WTC11 (cell line): ENCODE measurements at regions not wholly inside any gene's neighbourhood (a gene's known extent, or its start where the extent isn't known, plus 50 kb on each side); places are given as distances from the start of the nearest gene placed in this dataset.

ENCODE experiments used
- ATAC-seq: fragments of 200-7000 bp; cut with Tn5 transposase; 2 replicates; pipeline ENCODE4 v1.10.0; 2021; ENCODE audit warnings: mild to moderate bottlenecking, moderate library complexity
- CTCF ChIA-PET: fragments of 300-600 bp; sonication (Branson Sonifier 250); formaldehyde crosslinking; loops from one replicate; lab custom pipeline; 2021; ENCODE audit warnings: antibody characterized with exemption; lab: Charles Lee
- POLR2A ChIA-PET: fragments of 350-600 bp; sonication (Branson Sonifier 250); formaldehyde crosslinking; loops from one replicate; lab custom pipeline; 2021; ENCODE audit warnings: antibody characterized with exemption; lab: Charles Lee
- DNase-seq: peaks from one replicate; pipeline ENCODE4 v3.0.0; 2021; ENCODE audit warnings: low spot score
- H3K27ac Mint-ChIP-seq: 2 replicates; pipeline ENCODE4 v1.8.0; 2021; ENCODE audit warnings: mixed read lengths
- H3K27me3 Mint-ChIP-seq: 2 replicates; pipeline ENCODE4 v1.8.0; 2021; ENCODE audit warnings: low read depth, mild to moderate bottlenecking, moderate library complexity, mixed read lengths
- H3K36me3 Mint-ChIP-seq: 2 replicates; pipeline ENCODE4 v1.8.0; 2021; ENCODE audit warnings: mixed read lengths
- H3K4me1 Mint-ChIP-seq: 2 replicates; pipeline ENCODE4 v1.8.0; 2022; ENCODE audit warnings: mixed read lengths
- H3K4me3 Mint-ChIP-seq: 2 replicates; pipeline ENCODE4 v1.8.0; 2021; ENCODE audit warnings: mild to moderate bottlenecking, moderate library complexity, mixed read lengths
- H3K9me3 Mint-ChIP-seq: 2 replicates; pipeline ENCODE4 v1.8.0; 2021; ENCODE audit warnings: mixed read lengths
- GTF2I ChIP-seq: fragments of 250-450 bp; sonication (Bioruptor Pico); conservative IDR thresholded peaks from 2 replicates; pipeline ENCODE4 v1.4.0; 2021; ENCODE audit warnings: mild to moderate bottlenecking
- HMGA2 ChIP-seq: fragments of 250-450 bp; sonication (Bioruptor Pico); IDR thresholded peaks from 2 replicates; pipeline ENCODE4 v1.4.0; 2021; ENCODE audit warnings: mild to moderate bottlenecking, moderate library complexity
- KAT7 ChIP-seq: sonication (generic); formaldehyde crosslinking; IDR thresholded peaks from 2 replicates; pipeline ENCODE4 v1.8.1; 2023; ENCODE audit warnings: missing genetic modification reagents, mild to moderate bottlenecking, borderline replicate concordance
- MXD4 ChIP-seq: fragments of 250-450 bp; sonication (Bioruptor Pico); IDR thresholded peaks from 2 replicates; pipeline ENCODE4 v1.8.0; 2021; ENCODE audit warnings: mild to moderate bottlenecking, moderate library complexity, borderline replicate concordance
- NFATC4 ChIP-seq: fragments of 250-450 bp; sonication (Bioruptor Pico); IDR thresholded peaks from 2 replicates; pipeline ENCODE4 v1.9.0; 2021; ENCODE audit warnings: mild to moderate bottlenecking
- NFE2L1 ChIP-seq: sonication (generic); formaldehyde crosslinking; IDR thresholded peaks from 2 replicates; pipeline ENCODE4 v1.8.1; 2023; ENCODE audit warnings: missing genetic modification reagents
- NR1H2 ChIP-seq: sonication (generic); formaldehyde crosslinking; IDR thresholded peaks from 2 replicates; pipeline ENCODE4 v1.9.0; 2021; ENCODE audit warnings: mild to moderate bottlenecking, moderate library complexity, missing genetic modification reagents
- PRRX2 ChIP-seq: fragments of 250-450 bp; sonication (Bioruptor Pico); IDR thresholded peaks from 2 replicates; pipeline ENCODE4 v1.8.0; 2021; ENCODE audit warnings: mild to moderate bottlenecking
- SMAD4 ChIP-seq: sonication (generic); formaldehyde crosslinking; IDR thresholded peaks from 2 replicates; pipeline ENCODE4 v1.8.0; 2022; ENCODE audit warnings: mild to moderate bottlenecking, missing genetic modification reagents
- TCF7 ChIP-seq: sonication (generic); formaldehyde crosslinking; IDR thresholded peaks from 2 replicates; pipeline ENCODE4 v1.8.0; 2022; ENCODE audit warnings: mild to moderate bottlenecking, low read depth, missing genetic modification reagents, moderate library complexity
- TP53 ChIP-seq: sonication (generic); formaldehyde crosslinking; IDR thresholded peaks from 2 replicates; pipeline ENCODE4 v1.8.1; 2023; ENCODE audit warnings: mild to moderate bottlenecking, missing genetic modification reagents
- USF1 ChIP-seq: sonication (generic); formaldehyde crosslinking; IDR thresholded peaks from 2 replicates; pipeline ENCODE4 v1.8.0; 2022; ENCODE audit warnings: mild to moderate bottlenecking, missing genetic modification reagents
- ZBTB21 ChIP-seq: sonication (generic); formaldehyde crosslinking; IDR thresholded peaks from 2 replicates; pipeline ENCODE4 v1.8.1; 2023; ENCODE audit warnings: mild to moderate bottlenecking, missing genetic modification reagents, borderline replicate concordance
- ZNF219 ChIP-seq: sonication (generic); formaldehyde crosslinking; IDR thresholded peaks from 2 replicates; pipeline ENCODE4 v1.8.0; 2023; ENCODE audit warnings: missing genetic modification reagents, mild to moderate bottlenecking, borderline replicate concordance
- ZNF263 ChIP-seq: sonication (generic); formaldehyde crosslinking; IDR thresholded peaks from 2 replicates; pipeline ENCODE4 v1.8.1; 2022; ENCODE audit warnings: low read depth, mild to moderate bottlenecking, moderate library complexity, missing genetic modification reagents
- ZNF317 ChIP-seq: sonication (generic); formaldehyde crosslinking; IDR thresholded peaks from 2 replicates; pipeline ENCODE4 v1.8.1; 2023; ENCODE audit warnings: low read depth, mild to moderate bottlenecking, moderate library complexity, missing genetic modification reagents, borderline replicate concordance
- ZNF416 ChIP-seq: fragments of 250-450 bp; sonication (Bioruptor Pico); IDR thresholded peaks from 2 replicates; pipeline ENCODE4 v1.9.0; 2021; ENCODE audit warnings: mild to moderate bottlenecking, inconsistent platforms
- ZNF423 ChIP-seq: fragments of 250-450 bp; sonication (Bioruptor Pico); IDR thresholded peaks from 2 replicates; pipeline ENCODE4 v2.1.2; 2022; ENCODE audit warnings: mild to moderate bottlenecking, moderate library complexity
- ZNF512 ChIP-seq: sonication (generic); formaldehyde crosslinking; IDR thresholded peaks from 2 replicates; pipeline ENCODE4 v1.8.1; 2022; ENCODE audit warnings: missing genetic modification reagents, borderline replicate concordance
- TF ChIP-seq, protein P1 (sequence below): sonication (generic); formaldehyde crosslinking; IDR thresholded peaks from 2 replicates; pipeline ENCODE4 v1.8.1; 2023; ENCODE audit warnings: mild to moderate bottlenecking, missing genetic modification reagents, borderline replicate concordance
- TF ChIP-seq, protein P2 (sequence below): sonication (generic); formaldehyde crosslinking; IDR thresholded peaks from 2 replicates; pipeline ENCODE4 v1.8.1; 2022; ENCODE audit warnings: mild to moderate bottlenecking, moderate library complexity, missing genetic modification reagents
- TF ChIP-seq, protein P3 (sequence below): sonication (generic); formaldehyde crosslinking; IDR thresholded peaks from 2 replicates; pipeline ENCODE4 v1.8.0; 2023; ENCODE audit warnings: missing genetic modification reagents
- TF ChIP-seq, protein P4 (sequence below): fragments of 250-450 bp; sonication (Bioruptor Pico); IDR thresholded peaks from 2 replicates; pipeline ENCODE4 v1.9.0; 2021; ENCODE audit warnings: moderate library complexity, mild to moderate bottlenecking, inconsistent platforms, borderline replicate concordance
- TF ChIP-seq, protein P5 (sequence below): fragments of 250-450 bp; sonication (Bioruptor Pico); conservative IDR thresholded peaks from 2 replicates; pipeline ENCODE4 v1.9.0; 2021; ENCODE audit warnings: mild to moderate bottlenecking

DNA sequence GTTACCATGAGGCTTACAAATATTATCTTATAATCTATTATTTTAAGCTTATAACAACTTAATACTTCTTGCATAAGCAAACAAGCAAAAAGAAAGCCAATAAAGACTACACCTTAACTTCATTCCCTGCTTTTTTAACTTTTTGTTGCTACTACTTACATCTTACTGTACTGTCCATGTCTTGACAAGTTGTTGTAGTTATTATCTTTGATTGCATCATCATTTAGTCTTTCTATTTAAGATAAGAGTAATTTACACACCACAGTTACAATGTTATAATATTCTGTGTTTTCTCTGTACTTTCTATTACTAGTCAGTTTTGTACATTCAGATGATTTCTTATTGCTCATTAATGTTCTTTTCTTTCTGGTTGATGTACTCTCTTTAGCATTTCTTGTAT, 346.6 kb downstream of the SMARCA1 start:
- no peaks in the 10 kb centered on the region for H3K4me1 Mint-ChIP-seq
- no peaks in the 10 kb centered on the region for H3K27me3 Mint-ChIP-seq
- no peak overlapping the region for H3K27ac Mint-ChIP-seq
- DNase-seq (no peak), ATAC-seq (no peak)
- POLR2A ChIA-PET: no interaction called here
- TF ChIP-seq, protein P1, sequence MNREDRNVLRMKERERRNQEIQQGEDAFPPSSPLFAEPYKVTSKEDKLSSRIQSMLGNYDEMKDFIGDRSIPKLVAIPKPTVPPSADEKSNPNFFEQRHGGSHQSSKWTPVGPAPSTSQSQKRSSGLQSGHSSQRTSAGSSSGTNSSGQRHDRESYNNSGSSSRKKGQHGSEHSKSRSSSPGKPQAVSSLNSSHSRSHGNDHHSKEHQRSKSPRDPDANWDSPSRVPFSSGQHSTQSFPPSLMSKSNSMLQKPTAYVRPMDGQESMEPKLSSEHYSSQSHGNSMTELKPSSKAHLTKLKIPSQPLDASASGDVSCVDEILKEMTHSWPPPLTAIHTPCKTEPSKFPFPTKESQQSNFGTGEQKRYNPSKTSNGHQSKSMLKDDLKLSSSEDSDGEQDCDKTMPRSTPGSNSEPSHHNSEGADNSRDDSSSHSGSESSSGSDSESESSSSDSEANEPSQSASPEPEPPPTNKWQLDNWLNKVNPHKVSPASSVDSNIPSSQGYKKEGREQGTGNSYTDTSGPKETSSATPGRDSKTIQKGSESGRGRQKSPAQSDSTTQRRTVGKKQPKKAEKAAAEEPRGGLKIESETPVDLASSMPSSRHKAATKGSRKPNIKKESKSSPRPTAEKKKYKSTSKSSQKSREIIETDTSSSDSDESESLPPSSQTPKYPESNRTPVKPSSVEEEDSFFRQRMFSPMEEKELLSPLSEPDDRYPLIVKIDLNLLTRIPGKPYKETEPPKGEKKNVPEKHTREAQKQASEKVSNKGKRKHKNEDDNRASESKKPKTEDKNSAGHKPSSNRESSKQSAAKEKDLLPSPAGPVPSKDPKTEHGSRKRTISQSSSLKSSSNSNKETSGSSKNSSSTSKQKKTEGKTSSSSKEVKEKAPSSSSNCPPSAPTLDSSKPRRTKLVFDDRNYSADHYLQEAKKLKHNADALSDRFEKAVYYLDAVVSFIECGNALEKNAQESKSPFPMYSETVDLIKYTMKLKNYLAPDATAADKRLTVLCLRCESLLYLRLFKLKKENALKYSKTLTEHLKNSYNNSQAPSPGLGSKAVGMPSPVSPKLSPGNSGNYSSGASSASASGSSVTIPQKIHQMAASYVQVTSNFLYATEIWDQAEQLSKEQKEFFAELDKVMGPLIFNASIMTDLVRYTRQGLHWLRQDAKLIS (CRISPR knock-in tag): no peak
- TF ChIP-seq NFATC4 (CRISPR knock-in tag): no peak
- no peak for TF ChIP-seq ZNF512
- TF ChIP-seq ZNF317 (CRISPR knock-in tag): no peak
- TF ChIP-seq KAT7 (CRISPR knock-in tag): no peak
- no peak for TF ChIP-seq NR1H2 (CRISPR knock-in tag)
- TF ChIP-seq TCF7: no peak
- no peak for TF ChIP-seq HMGA2
- TF ChIP-seq NFE2L1 (CRISPR knock-in tag): no peak
- no peak for TF ChIP-seq ZNF263 (CRISPR knock-in tag)
- no peak for TF ChIP-seq PRRX2
- no peak for TF ChIP-seq MXD4 (CRISPR knock-in tag)
- TF ChIP-seq, protein P2, sequence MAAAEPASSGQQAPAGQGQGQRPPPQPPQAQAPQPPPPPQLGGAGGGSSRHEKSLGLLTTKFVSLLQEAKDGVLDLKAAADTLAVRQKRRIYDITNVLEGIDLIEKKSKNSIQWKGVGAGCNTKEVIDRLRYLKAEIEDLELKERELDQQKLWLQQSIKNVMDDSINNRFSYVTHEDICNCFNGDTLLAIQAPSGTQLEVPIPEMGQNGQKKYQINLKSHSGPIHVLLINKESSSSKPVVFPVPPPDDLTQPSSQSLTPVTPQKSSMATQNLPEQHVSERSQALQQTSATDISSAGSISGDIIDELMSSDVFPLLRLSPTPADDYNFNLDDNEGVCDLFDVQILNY (CRISPR knock-in tag): no peak
- no peak for TF ChIP-seq SMAD4
- TF ChIP-seq, protein P3, sequence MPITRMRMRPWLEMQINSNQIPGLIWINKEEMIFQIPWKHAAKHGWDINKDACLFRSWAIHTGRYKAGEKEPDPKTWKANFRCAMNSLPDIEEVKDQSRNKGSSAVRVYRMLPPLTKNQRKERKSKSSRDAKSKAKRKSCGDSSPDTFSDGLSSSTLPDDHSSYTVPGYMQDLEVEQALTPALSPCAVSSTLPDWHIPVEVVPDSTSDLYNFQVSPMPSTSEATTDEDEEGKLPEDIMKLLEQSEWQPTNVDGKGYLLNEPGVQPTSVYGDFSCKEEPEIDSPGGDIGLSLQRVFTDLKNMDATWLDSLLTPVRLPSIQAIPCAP: no peak
- H3K36me3 Mint-ChIP-seq: no peaks in the 10 kb centered on the region
- no peak overlapping the region for H3K4me3 Mint-ChIP-seq
- H3K9me3 Mint-ChIP-seq: no peaks in the 10 kb centered on the region
- CTCF ChIA-PET: no interaction called here

DNA sequence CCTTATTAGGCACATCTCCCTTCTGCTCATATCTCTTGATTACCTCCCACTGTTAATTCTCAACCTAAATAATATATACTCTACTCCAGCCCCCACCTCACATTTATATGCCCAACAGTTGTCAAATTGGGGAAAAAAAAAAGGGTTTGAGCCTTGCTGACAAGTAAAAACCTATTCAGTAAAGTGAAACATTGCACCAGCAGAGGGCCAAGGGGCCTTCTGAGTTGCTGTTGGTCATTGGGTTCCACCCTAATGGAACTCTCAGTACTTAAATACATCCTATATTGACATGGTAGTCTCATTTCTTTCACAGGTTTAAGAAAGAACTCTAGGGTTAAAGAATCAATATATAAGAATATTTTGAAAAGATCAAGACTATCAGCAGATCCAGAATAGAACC, 362.2 kb downstream of the SMARCA1 start:
- no peak overlapping the region for H3K27ac Mint-ChIP-seq
- no peaks in the 10 kb centered on the region for H3K4me1 Mint-ChIP-seq
- no peak overlapping the region for H3K4me3 Mint-ChIP-seq
- no peaks in the 10 kb centered on the region for H3K27me3 Mint-ChIP-seq
- peak; percentile 12 for DNase-seq
- CTCF ChIA-PET: no interaction called here
- POLR2A ChIA-PET: no interaction called here
- peak; percentile 50; the same call in 1 of the 2 replicates for ATAC-seq
- peaks cover 13% of the 10 kb centered on the region for H3K36me3 Mint-ChIP-seq
- no peak for TF ChIP-seq GTF2I
- TF ChIP-seq, protein P4, sequence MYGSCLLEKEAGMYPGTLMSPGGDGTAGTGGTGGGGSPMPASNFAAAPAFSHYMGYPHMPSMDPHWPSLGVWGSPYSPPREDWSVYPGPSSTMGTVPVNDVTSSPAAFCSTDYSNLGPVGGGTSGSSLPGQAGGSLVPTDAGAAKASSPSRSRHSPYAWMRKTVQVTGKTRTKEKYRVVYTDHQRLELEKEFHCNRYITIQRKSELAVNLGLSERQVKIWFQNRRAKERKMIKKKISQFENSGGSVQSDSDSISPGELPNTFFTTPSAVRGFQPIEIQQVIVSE (CRISPR knock-in tag): no peak
- TF ChIP-seq ZNF423 (CRISPR knock-in tag): no peak
- TF ChIP-seq ZNF219 (CRISPR knock-in tag): no peak
- TF ChIP-seq USF1 (CRISPR knock-in tag): no peak
- TF ChIP-seq ZBTB21 (CRISPR knock-in tag): no peak
- TF ChIP-seq, protein P5, sequence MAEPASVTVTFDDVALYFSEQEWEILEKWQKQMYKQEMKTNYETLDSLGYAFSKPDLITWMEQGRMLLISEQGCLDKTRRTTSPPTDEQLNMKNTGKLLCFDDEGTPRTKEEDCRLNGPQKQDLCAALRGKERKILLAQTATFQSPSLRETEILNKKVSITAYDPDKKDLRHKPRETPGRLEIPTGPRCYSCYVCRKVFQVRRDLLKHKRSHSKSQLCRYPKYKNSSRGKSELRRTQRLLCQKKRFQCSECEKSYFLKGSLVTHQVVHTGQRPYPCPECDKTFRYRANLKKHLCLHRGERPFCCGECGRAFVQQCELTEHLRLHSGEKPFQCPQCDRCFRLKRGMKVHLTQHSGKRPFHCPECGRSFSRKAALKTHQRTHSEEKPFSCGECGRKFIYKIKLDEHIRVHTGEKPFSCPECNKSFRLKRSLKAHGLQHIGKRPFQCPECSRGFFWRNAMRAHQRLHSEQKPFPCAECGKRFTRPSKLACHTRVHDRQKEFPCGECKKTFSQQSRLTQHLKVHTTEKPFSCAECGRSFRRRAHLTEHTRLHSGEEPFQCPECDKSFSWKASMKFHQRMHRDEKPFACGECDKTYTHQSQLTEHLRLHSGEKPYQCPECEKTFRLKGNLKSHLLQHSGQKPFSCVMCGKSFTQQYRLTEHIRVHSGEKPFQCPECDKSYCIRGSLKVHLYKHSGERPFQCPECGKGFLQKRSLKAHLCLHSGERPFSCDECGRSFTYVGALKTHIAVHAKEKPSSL (CRISPR knock-in tag): no peak
- no peak for TF ChIP-seq TP53 (CRISPR knock-in tag)
- no peak for TF ChIP-seq ZNF416
- H3K9me3 Mint-ChIP-seq: peaks cover 14% of the 10 kb centered on the region
